ENCODE measurements at regions not wholly inside any gene's neighbourhood (a gene's known extent, or its start where the extent isn't known, plus 50 kb on each side); places are given as distances from the start of the nearest gene placed in this dataset.

- TF ChIP-seq CREB1 (IDR thresholded peaks at IDR 0.05; ENCODE audit: low read depth) (no peak), NRF1 (conservative IDR thresholded peaks at IDR 0.05; ENCODE audit: low read depth, low read length) (no peak)
These were observed 240.4 kb downstream of the IKZF2 start (continued) for GRCh38 chr2:212911011-212911410.

- no peak overlapping the region for H2AFZ ChIP-seq (ENCODE audit: control insufficient read depth, low read depth, low read length)
- no peaks in the 10 kb centered on the region for H3K79me2 ChIP-seq (ENCODE audit: control insufficient read depth, insufficient read depth, low read length)
- DNase-seq (ENCODE audit: low read depth, low spot score) = no peak
- peaks cover 8% of the 10 kb centered on the region for H3K4me1 ChIP-seq (ENCODE audit: control insufficient read depth, insufficient read depth, low read length)
- H3K27ac ChIP-seq (ENCODE audit: control insufficient read depth, insufficient read depth) = no peak overlapping the region
- H4K20me1 ChIP-seq (ENCODE audit: control insufficient read depth, insufficient read depth) = no peaks in the 10 kb centered on the region
- no peaks in the 10 kb centered on the region; the same call in 1 of the 3 replicates for H3K9me3 ChIP-seq (replicated peaks; ENCODE audit: control insufficient read depth, insufficient read depth, low read length)
- ATAC-seq = no peak
- 86% methylated on average over 4 of the region's 4 CpGs for WGBS (ENCODE audit: insufficient coverage, insufficient replicate concordance, low lambda C conversion rate, missing lambda C conversion rate)
- BruUV-seq (replicated peaks) = no TSS peak
- ChIA-PET RAD21 (ENCODE audit: unreplicated experiment) (no interaction called here), CTCF (no interaction called here), POLR2A (no interaction called here), SMC1A (ENCODE audit: uncharacterized antibody, unreplicated experiment) (interaction anchor here (0.6 to 1.1 kb wide), 2 partner anchors 101 to 235 kb away, joined by 3 read pairs; no protein-coding TSS in a partner anchor)
- FAIRE-seq = no peak
- no peak overlapping the region for H3K4me2 ChIP-seq (ENCODE audit: control insufficient read depth, insufficient read depth)
- H3K4me3 ChIP-seq = no peak overlapping the region
- H3K9ac ChIP-seq (ENCODE audit: control insufficient read depth, insufficient read depth, low read length) = no peak overlapping the region
- in situ Hi-C loops (cut with MboI) (no loop called here), intact Hi-C loops (cut with micrococcal nuclease; ENCODE audit: unreplicated experiment) (no loop called here)
- no peaks in the 10 kb centered on the region for H3K36me3 ChIP-seq (ENCODE audit: control insufficient read depth in 2 of 2, insufficient read depth in 2 of 2, low read length in 1 of 2)
- H3K27me3 ChIP-seq (replicated peaks in 1 of 2; ENCODE audit: control insufficient read depth in 2 of 2, insufficient read depth in 2 of 2, low read length in 1 of 2) = no peaks in the 10 kb centered on the region
- TF ChIP-seq TCF12 (IDR thresholded peaks at IDR 0.05; ENCODE audit: low read depth, low read length) = no peak
- TF ChIP-seq, protein P1, sequence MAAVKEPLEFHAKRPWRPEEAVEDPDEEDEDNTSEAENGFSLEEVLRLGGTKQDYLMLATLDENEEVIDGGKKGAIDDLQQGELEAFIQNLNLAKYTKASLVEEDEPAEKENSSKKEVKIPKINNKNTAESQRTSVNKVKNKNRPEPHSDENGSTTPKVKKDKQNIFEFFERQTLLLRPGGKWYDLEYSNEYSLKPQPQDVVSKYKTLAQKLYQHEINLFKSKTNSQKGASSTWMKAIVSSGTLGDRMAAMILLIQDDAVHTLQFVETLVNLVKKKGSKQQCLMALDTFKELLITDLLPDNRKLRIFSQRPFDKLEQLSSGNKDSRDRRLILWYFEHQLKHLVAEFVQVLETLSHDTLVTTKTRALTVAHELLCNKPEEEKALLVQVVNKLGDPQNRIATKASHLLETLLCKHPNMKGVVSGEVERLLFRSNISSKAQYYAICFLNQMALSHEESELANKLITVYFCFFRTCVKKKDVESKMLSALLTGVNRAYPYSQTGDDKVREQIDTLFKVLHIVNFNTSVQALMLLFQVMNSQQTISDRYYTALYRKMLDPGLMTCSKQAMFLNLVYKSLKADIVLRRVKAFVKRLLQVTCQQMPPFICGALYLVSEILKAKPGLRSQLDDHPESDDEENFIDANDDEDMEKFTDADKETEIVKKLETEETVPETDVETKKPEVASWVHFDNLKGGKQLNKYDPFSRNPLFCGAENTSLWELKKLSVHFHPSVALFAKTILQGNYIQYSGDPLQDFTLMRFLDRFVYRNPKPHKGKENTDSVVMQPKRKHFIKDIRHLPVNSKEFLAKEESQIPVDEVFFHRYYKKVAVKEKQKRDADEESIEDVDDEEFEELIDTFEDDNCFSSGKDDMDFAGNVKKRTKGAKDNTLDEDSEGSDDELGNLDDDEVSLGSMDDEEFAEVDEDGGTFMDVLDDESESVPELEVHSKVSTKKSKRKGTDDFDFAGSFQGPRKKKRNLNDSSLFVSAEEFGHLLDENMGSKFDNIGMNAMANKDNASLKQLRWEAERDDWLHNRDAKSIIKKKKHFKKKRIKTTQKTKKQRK (IDR thresholded peaks at IDR 0.05; ENCODE audit: low read depth, low read length) = no peak
- TF ChIP-seq NKRF (conservative IDR thresholded peaks at IDR 0.05) = no peak
- TF ChIP-seq ZSCAN29 (IDR thresholded peaks at IDR 0.05) = no peak
- no peak for TF ChIP-seq FOXK2 (IDR thresholded peaks at IDR 0.05)
- no peak for TF ChIP-seq ZNF24 (IDR thresholded peaks at IDR 0.05)
- TF ChIP-seq BACH1 (IDR thresholded peaks at IDR 0.05; ENCODE audit: borderline replicate concordance) = no peak
- no peak for TF ChIP-seq BRCA1 (IDR thresholded peaks at IDR 0.05; ENCODE audit: low read depth, low read length)
- no peak for TF ChIP-seq ZNF217 (IDR thresholded peaks at IDR 0.05)
- TF ChIP-seq IRF4 (IDR thresholded peaks at IDR 0.05; ENCODE audit: low read depth, low read length) = no peak
- TF ChIP-seq, protein P2, sequence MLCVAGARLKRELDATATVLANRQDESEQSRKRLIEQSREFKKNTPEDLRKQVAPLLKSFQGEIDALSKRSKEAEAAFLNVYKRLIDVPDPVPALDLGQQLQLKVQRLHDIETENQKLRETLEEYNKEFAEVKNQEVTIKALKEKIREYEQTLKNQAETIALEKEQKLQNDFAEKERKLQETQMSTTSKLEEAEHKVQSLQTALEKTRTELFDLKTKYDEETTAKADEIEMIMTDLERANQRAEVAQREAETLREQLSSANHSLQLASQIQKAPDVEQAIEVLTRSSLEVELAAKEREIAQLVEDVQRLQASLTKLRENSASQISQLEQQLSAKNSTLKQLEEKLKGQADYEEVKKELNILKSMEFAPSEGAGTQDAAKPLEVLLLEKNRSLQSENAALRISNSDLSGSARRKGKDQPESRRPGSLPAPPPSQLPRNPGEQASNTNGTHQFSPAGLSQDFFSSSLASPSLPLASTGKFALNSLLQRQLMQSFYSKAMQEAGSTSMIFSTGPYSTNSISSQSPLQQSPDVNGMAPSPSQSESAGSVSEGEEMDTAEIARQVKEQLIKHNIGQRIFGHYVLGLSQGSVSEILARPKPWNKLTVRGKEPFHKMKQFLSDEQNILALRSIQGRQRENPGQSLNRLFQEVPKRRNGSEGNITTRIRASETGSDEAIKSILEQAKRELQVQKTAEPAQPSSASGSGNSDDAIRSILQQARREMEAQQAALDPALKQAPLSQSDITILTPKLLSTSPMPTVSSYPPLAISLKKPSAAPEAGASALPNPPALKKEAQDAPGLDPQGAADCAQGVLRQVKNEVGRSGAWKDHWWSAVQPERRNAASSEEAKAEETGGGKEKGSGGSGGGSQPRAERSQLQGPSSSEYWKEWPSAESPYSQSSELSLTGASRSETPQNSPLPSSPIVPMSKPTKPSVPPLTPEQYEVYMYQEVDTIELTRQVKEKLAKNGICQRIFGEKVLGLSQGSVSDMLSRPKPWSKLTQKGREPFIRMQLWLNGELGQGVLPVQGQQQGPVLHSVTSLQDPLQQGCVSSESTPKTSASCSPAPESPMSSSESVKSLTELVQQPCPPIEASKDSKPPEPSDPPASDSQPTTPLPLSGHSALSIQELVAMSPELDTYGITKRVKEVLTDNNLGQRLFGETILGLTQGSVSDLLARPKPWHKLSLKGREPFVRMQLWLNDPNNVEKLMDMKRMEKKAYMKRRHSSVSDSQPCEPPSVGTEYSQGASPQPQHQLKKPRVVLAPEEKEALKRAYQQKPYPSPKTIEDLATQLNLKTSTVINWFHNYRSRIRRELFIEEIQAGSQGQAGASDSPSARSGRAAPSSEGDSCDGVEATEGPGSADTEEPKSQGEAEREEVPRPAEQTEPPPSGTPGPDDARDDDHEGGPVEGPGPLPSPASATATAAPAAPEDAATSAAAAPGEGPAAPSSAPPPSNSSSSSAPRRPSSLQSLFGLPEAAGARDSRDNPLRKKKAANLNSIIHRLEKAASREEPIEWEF (IDR thresholded peaks at IDR 0.05; ENCODE audit: insufficient replicate concordance, low read depth, low read length) = no peak
These were observed 242.6 kb downstream of the IKZF2 start for GRCh38 chr2:212908682-212909435.

Data from GM12878 (cell line).